ENCODE measurements at regions not wholly inside any gene's neighbourhood (a gene's known extent, or its start where the extent isn't known, plus 50 kb on each side); places are given as distances from the start of the nearest gene placed in this dataset.

- TF ChIP-seq, protein P1, sequence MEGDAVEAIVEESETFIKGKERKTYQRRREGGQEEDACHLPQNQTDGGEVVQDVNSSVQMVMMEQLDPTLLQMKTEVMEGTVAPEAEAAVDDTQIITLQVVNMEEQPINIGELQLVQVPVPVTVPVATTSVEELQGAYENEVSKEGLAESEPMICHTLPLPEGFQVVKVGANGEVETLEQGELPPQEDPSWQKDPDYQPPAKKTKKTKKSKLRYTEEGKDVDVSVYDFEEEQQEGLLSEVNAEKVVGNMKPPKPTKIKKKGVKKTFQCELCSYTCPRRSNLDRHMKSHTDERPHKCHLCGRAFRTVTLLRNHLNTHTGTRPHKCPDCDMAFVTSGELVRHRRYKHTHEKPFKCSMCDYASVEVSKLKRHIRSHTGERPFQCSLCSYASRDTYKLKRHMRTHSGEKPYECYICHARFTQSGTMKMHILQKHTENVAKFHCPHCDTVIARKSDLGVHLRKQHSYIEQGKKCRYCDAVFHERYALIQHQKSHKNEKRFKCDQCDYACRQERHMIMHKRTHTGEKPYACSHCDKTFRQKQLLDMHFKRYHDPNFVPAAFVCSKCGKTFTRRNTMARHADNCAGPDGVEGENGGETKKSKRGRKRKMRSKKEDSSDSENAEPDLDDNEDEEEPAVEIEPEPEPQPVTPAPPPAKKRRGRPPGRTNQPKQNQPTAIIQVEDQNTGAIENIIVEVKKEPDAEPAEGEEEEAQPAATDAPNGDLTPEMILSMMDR (IDR thresholded peaks at IDR 0.05), result no peak
- TF ChIP-seq SMC3 (IDR thresholded peaks at IDR 0.05), result no peak
These were observed 215.0 kb downstream of the TPRG1 start for GRCh38 chr3:189386739-189387138.

Data from A549 (cell line).